HCT116 (cell line): ENCODE measurements at regions not wholly inside any gene's neighbourhood (a gene's known extent, or its start where the extent isn't known, plus 50 kb on each side); places are given as distances from the start of the nearest gene placed in this dataset.

Experiments used
- ATAC-seq: fragments of 200-7000 bp; cut with Tn5 transposase; 2 replicates; pipeline ENCODE4 v1.9.1; 2020; ENCODE audit warnings: mild to moderate bottlenecking, moderate library complexity
- BruUV-seq: library from RNA; stranded (reverse); fragments of 400-500 nt; replicated peaks from 2 replicates; lab custom pipeline; 2021; lab: Mats Ljungman, UMichigan
- CTCF ChIA-PET: fragments of 300-600 bp; sonication (Branson Sonifier 250); formaldehyde crosslinking; loops from one replicate; lab custom pipeline; 2021; ENCODE audit warnings: antibody characterized with exemption; lab: Charles Lee
- POLR2A ChIA-PET: fragments of 300-600, 350-600 bp; sonication (Branson Sonifier 250); formaldehyde crosslinking; loops from one replicate; lab custom pipeline; 2021; ENCODE audit warnings: antibody characterized with exemption; lab: Charles Lee
- RAD21 ChIA-PET, 2 experiments: fragments of 300-600 bp; sonication (Branson Sonifier 250); formaldehyde crosslinking; loops; one replicate each; lab custom pipeline; 2023; ENCODE audit warnings: low total read pairs in 2 of 2; ENCODE audit not compliant: uncharacterized antibody in 2 of 2, unreplicated experiment in 2 of 2, low non-redundant PET in 1 of 2; lab: Charles Lee
- DNase-seq: peaks from one replicate; pipeline ENCODE4 v3.0.0-alpha.2; 2010; ENCODE audit warnings: low read depth, low spot score
- H2AFZ ChIP-seq: fragments of 200-600 bp; shearing (Covaris generic), sonication (generic); 2 replicates; pipeline ENCODE4 v1.6.1; 2017; ENCODE audit warnings: low read depth, mixed run types, mixed read lengths, antibody characterized with exemption, low read length; ENCODE audit not compliant: poor library complexity, severe bottlenecking
- H3K27ac ChIP-seq: 2 replicates; pipeline ENCODE4 v1.5.1; 2012; ENCODE audit warnings: low read depth, low read length
- H3K27me3 ChIP-seq: fragments of 200-600 bp; sonication (generic); 2 replicates; pipeline ENCODE4 v1.6.1; 2016; ENCODE audit warnings: mixed run types, low read length, mixed read lengths; ENCODE audit not compliant: insufficient read depth
- H3K36me3 ChIP-seq, 2 experiments: fragments of 200-500 bp in 1 of 2; fragments of 200-600 bp in 1 of 2; sonication (Bioruptor generic) in 1 of 2; sonication (generic) in 1 of 2; 2 replicates each; pipeline versions ENCODE4 v1.5.1 to v1.6.1; 2014 to 2016; ENCODE audit warnings: low read length in 2 of 2, inconsistent platforms in 1 of 2, mixed read lengths in 1 of 2, mixed run types in 1 of 2; ENCODE audit not compliant: insufficient read depth in 2 of 2, control insufficient read depth in 1 of 2
- H3K4me1 ChIP-seq, 2 experiments: fragments of 200-600 bp in 1 of 2; sonication (generic) in 1 of 2; 2 replicates each; pipeline versions ENCODE4 v1.5.1 to v1.6.1; 2012 to 2017; ENCODE audit warnings: low read length in 2 of 2, inconsistent platforms in 1 of 2, mild to moderate bottlenecking in 1 of 2, mixed read lengths in 1 of 2, mixed run types in 1 of 2, moderate library complexity in 1 of 2; ENCODE audit not compliant: insufficient read depth in 2 of 2, control insufficient read depth in 1 of 2
- H3K4me2 ChIP-seq: fragments of 200-600 bp; sonication (generic); 2 replicates; pipeline ENCODE4 v1.6.1; 2017; ENCODE audit warnings: mixed run types, low read length, mixed read lengths
- H3K4me3 ChIP-seq, 2 experiments: fragments of 200-600 bp in 1 of 2; sonication (generic) in 1 of 2; replicated peaks in 1 of 2; 2 replicates each; pipeline ENCODE4 v1.5.1; 2011 to 2016; ENCODE audit warnings: low read length in 2 of 2, control low read depth in 1 of 2, low read depth in 1 of 2, mild to moderate bottlenecking in 1 of 2, mixed read lengths in 1 of 2, mixed run types in 1 of 2
- H3K79me2 ChIP-seq: fragments of 200-600 bp; sonication (generic); 2 replicates; pipeline ENCODE4 v1.6.1; 2017; ENCODE audit warnings: mild to moderate bottlenecking, mixed run types, low read length, moderate library complexity, mixed read lengths; ENCODE audit not compliant: insufficient read depth
- H3K9ac ChIP-seq: fragments of 200-600 bp; sonication (generic); 2 replicates; pipeline ENCODE4 v1.6.1; 2016; ENCODE audit warnings: low read length, mixed read lengths
- H3K9me2 ChIP-seq: fragments of 200-600 bp; sonication (generic), shearing (Covaris generic); 2 replicates; pipeline ENCODE4 v1.6.1; 2017; ENCODE audit warnings: mixed run types, mild to moderate bottlenecking, moderate library complexity; ENCODE audit not compliant: insufficient read depth
- H3K9me3 ChIP-seq, 2 experiments: fragments of 200-500 bp in 1 of 2; fragments of 200-600 bp in 1 of 2; sonication (Bioruptor generic) in 1 of 2; sonication (generic) in 1 of 2; 2 replicates each; pipeline ENCODE4 v1.6.1; 2014 to 2017; ENCODE audit warnings: low read length in 2 of 2, mixed read lengths in 2 of 2, inconsistent platforms in 1 of 2, low read depth in 1 of 2, mild to moderate bottlenecking in 1 of 2, mixed run types in 1 of 2, moderate library complexity in 1 of 2; ENCODE audit not compliant: control insufficient read depth in 1 of 2, insufficient read depth in 1 of 2
- H4K20me1 ChIP-seq: fragments of 200-600 bp; sonication (generic), shearing (Covaris generic); 2 replicates; pipeline ENCODE4 v1.6.1; 2017; ENCODE audit warnings: mixed run types, mild to moderate bottlenecking, moderate library complexity; ENCODE audit not compliant: insufficient read depth
- CEBPB ChIP-seq: IDR thresholded peaks from 2 replicates; pipeline ENCODE4 v1.6.1; 2012; ENCODE audit warnings: low read depth
- ELF1 ChIP-seq: IDR thresholded peaks from 2 replicates; pipeline ENCODE4 v1.6.1; 2012; ENCODE audit warnings: low read depth, borderline replicate concordance
- EZH2 ChIP-seq: fragments of 200-600 bp; sonication (generic); IDR thresholded peaks from 2 replicates; pipeline ENCODE4 v1.6.1; 2017; ENCODE audit warnings: antibody characterized with exemption, mixed run types
- FOSL1 ChIP-seq: IDR thresholded peaks from 2 replicates; pipeline ENCODE4 v1.6.1; 2012; ENCODE audit warnings: low read depth
- MAX ChIP-seq: IDR thresholded peaks from 2 replicates; pipeline ENCODE4 v1.6.1; 2012
- POLR2A ChIP-seq: IDR thresholded peaks from 2 replicates; pipeline ENCODE4 v1.7.0; 2011; ENCODE audit warnings: borderline replicate concordance; ENCODE audit not compliant: insufficient read depth, insufficient read length; ENCODE audit errors: extremely low read depth
- RAD21 ChIP-seq: IDR thresholded peaks from 2 replicates; pipeline ENCODE4 v1.6.1; 2012; ENCODE audit warnings: low read depth, mild to moderate bottlenecking
- SIN3A ChIP-seq: IDR thresholded peaks from 2 replicates; pipeline ENCODE4 v1.6.1; 2012; ENCODE audit warnings: low read depth
- YY1 ChIP-seq: IDR thresholded peaks from 2 replicates; pipeline ENCODE4 v1.6.1; 2011; ENCODE audit warnings: low read length, low read depth, moderate library complexity, mild to moderate bottlenecking; ENCODE audit not compliant: insufficient replicate concordance; ENCODE audit errors: extremely low read depth
- ZBTB33 ChIP-seq: IDR thresholded peaks from 2 replicates; pipeline ENCODE4 v1.6.1; 2011; ENCODE audit warnings: mild to moderate bottlenecking, low read length, moderate library complexity; ENCODE audit not compliant: insufficient replicate concordance; ENCODE audit errors: extremely low read depth
- ZFX ChIP-seq: fragments of 450-650 bp; IDR thresholded peaks from 2 replicates; pipeline ENCODE4 v1.6.1; 2017
- ZNF274 ChIP-seq: fragments of 200-500 bp; sonication (Bioruptor generic); IDR thresholded peaks from 2 replicates; pipeline ENCODE4 v1.6.1; 2014; ENCODE audit warnings: mild to moderate bottlenecking, low read depth, low read length, inconsistent platforms
- intact Hi-C: fragments of 100-400 bp; cut with micrococcal nuclease; formaldehyde crosslinking; loops from 2 replicates; pipeline ENCODE4 v1.10.0; 2022

GRCh38 chr18:40453903-40454302 is 1501.1 kb upstream of the PIK3C3 start:
- intact Hi-C loops = no loop called here
- DNase-seq = no peak

More at GRCh38 chr18:40453903-40454302, 1501.1 kb upstream of the PIK3C3 start:
- ChIA-PET RAD21 (no interaction called here), CTCF (no interaction called here), POLR2A (no interaction called here)
- Histone ChIP-seq H3K79me2 (no peaks in the 10 kb centered on the region), H3K36me3 (no peaks in the 10 kb centered on the region), H3K4me3 (no peak overlapping the region), H4K20me1 (no peaks in the 10 kb centered on the region), H3K9me3 (peaks cover 0 to 6% of the 10 kb centered on the region in 2 experiments; a peak in 2 of 4 replicates), H3K4me2 (no peak overlapping the region), H3K4me1 (no peaks in the 10 kb centered on the region), H3K9me2 (no peaks in the 10 kb centered on the region), H3K27ac (no peak overlapping the region), H3K27me3 (no peaks in the 10 kb centered on the region), H3K9ac (no peak overlapping the region), H2AFZ (no peak overlapping the region)
- TF ChIP-seq FOSL1 (no peak), MAX (no peak), ZBTB33 (no peak), EZH2 (no peak), CEBPB (no peak), YY1 (no peak), ZNF274 (no peak), POLR2A (no peak), RAD21 (no peak), ELF1 (no peak), SIN3A (no peak), ZFX (no peak)
- no peak for ATAC-seq
- BruUV-seq = no TSS peak
